NOMO-1 (cell line): ENCODE measurements at regions not wholly inside any gene's neighbourhood (a gene's known extent, or its start where the extent isn't known, plus 50 kb on each side); places are given as distances from the start of the nearest gene placed in this dataset.

ENCODE experiments used
- DNase-seq, 2 experiments: peaks; one replicate each; lab custom pipeline; 2025; ENCODE audit not compliant: unreplicated experiment in 2 of 2; lab: John Stamatoyannopoulos, UW

DNA sequence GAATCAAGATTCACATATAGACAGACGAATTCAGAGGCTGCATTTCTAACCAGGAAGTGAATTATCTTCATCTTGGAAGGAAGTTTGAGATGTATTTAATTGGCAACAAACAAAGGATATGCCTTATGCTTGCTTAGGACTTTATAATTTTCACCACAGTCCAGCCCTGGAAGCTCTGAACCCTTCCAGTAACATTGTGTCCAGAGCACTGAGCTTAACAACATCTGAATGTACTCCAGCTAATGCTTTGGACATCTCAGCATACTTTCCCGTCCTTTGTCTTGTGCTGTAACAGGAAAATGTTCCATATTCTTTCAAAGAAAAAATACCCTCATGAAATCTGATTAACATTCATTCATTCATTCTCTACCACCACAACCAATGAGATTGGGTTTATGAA lies 136.3 kb upstream of the SPATS2L start:
- DNase-seq: no peak

DNA sequence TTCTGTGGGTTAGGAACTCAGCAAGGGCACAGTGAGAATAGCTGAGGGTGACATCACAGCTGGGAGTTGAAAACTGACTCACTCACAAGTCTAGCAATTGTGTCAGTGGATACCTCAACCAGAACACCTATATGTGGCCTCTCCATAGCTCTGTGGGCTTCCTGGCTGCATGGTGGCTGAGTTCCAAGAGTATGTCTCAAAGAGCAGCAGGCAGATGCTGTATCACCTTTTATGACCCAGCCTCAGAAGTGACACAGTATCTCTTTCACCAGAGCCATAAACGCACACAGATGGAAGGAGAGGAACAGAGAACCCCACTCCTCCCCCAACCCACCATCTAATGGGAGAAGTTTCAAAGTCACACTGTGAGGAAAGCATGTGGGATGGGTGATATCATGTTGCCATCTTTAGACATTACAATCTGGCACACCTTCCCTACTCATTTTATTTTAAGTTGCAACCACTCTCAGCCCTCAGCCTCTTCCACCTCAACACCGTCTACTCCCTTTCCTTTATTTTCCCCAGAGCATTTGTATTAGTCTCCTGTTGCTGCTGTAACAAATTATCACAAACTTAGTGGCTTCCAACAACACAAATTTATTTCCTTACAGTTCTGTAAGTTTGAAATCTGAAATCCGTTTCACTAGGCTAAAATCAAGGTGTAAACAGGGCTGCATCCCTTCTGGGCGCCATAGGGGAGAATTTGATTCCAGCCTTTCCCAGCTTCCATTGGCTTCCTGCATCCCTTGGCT lies 134.6 kb upstream of the SPATS2L start:
- DNase-seq: no peak

DNA sequence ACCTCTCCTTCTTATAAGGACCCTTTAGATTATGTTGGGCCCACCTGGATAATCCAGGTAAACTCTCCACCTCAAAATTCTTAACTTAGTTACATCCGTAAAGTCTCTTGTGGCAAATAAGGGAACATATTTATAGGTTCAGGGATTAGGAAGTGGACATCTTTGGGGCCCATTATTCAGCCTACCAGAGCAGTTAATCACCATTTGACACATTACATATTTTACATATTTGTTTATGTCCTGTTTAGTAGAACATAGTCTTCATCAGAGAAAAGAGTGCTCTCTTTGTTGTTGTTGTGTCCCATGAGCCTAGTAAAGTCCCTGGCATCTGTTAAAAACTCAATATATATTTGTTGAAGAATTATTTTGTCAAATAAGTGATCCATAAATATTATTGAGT lies 134.0 kb upstream of the SPATS2L start:
- DNase-seq: no peak

DNA sequence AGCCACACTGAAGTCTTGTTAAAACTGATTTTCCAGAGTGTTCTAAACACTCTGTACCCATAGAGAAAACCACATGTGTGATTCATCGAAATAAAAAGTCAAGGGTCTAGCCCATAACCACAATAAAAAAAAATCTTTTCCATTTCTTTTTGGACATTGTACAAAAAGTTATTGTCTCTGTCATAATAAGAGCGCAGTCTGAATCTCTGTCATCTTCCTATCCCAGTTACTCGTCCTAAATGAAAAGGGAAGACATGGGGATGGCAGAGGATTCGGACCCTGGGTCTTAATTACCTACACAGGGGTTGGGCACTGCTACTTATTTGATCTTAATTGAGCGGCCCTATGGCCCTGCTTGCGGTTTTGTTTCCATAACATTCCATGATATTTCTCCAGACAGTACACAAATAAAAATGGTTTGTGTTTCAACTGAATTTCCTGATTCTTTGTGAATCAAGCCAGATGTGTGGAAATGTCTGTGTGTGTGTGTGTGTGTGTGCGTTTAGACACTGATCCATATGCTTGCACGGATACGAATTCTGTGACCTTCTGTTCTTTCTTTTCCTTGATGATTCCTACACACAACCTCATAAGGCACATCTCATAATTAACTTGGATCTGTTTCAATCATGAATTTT lies 133.4 kb upstream of the SPATS2L start:
- no peak for DNase-seq

DNA sequence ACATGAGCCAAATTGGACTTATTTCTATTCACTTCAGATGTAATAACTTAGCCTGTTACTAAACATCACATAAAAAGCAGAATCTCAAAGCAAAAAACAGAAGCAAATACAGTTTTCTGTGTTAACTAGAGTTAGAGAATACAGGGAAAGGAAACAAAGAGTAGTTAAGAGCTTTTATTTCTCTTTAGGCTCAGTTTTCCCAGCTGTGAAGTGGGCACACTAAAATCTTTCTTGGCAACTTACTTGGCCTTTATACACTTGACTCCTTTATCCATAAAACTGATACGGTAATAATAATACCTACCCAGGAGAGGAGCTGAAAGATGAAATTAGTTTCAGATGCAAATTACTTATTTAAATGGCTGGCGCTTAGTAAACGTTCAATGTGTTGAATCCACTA lies 132.8 kb upstream of the SPATS2L start:
- DNase-seq: no peak

DNA sequence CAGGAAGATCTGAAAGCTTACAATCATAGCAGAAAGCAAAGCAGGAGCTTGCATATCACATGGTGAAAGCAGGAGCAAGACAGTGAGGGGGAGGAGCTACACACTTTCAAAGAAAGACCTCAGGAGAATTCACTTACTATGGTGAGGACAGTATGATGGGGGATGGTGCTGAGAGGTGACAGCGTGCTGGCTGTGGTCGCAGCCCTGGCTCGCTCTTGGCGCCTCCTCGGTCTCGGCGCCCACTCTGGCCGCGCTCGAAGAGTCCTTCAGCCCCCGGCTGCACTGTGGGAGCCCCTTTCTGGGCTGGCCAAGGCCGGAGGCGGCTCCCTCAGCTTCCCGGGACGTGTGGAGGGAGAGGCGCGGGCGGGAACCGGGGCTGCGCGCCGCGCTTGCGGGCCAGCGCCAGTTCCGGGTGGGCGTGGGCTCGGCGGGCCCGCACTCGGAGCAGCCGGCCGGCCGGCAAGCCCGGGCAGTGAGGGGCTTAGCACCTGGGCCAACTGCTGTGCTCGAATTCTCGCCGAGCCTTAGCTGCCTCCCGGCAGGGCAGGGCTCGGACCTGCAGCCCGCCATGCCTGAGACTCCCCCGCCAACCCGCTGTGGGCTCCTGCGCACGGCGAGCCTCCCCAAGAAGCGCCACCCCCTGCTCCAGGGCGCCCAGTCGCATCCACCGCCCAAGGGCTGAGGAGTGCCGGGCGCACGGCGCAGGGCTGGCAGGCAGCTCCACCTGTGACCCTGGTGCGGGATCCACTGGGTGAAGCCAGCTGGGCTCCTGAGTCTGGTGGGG lies 131.9 kb upstream of the SPATS2L start:
- no peak for DNase-seq

DNA sequence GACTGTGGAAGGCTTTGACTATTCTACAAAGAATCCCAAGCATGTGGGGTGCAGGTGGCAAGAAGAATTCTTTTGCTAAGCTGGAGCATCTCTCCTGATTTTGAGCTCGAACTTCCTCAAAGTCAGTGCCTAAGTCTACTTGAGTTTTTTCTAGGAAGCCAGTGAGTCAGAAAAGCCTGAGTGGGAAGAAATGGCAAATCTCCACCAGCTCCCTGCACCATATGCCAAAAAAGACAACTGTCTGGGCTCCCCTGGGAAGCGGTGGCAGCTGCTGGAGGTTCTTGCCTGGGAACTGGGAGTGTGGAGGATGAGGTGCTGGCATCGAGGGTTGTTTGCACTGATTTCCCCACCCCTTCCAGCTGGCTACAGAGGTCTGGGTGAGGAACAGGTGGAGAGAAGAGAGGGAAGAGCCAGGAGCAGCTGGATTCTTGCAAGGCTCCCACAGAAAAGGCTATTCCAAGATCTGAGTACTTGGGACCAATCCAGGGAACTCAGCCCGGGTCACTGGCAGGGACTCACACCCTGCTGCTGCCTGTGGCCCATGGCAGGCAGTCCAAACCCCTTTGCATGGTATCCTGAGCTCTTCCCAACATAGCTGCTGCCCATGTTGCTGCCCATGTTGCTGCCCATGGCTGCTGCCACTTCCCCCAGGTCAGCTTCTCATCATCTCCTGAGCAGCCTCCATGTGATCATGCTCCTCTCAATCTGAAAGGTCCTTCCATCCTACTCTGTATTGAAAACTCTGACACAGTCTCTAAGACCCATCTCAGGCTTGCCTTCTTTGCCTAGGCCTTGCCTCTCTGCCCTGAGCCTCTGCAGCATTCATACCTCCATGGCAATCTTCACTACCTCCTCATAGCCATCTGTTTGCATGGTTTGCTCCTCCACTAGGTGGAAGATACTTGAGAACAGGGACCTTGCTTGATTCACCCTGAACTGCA lies 128.3 kb upstream of the SPATS2L start:
- no peak for DNase-seq

DNA sequence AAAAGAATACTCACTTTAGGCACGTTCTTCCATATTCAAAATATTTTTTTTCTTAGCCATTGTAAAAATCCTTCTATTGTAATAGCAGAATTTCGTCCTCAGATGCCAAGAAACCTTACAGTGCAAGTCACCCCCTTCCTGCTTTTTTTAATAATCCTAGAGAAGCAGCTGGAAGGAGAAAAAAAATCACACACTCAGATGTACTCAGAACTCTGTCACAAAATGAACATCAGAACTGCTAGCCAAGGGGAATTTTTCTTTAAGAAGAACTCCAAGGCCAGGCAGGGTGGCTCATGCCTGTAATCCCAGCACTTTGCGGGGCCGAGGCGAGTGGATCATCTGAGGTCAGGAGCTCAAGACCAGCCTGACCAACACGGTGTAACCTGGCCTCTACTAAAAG lies 127.3 kb upstream of the SPATS2L start:
- DNase-seq: no peak

DNA sequence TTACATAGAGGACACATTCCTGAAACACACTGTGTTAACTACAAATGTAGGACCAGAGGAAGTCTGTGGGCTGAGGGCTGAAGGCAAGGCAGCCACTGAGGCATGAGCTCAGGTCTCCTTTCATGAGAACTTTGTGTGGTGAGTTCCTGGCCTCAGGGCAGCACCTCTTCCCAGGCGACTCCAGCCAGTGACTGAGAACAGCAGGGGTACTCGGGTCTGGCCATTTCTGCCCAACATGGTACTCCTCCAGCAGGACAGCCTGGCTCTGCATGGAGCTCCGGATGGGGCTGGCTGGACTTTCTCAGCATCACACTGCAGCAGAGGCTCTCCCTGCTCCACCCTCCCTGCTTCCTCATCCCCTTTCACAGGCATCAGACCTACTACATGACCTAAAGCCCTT lies 125.5 kb upstream of the SPATS2L start:
- DNase-seq: no peak

DNA sequence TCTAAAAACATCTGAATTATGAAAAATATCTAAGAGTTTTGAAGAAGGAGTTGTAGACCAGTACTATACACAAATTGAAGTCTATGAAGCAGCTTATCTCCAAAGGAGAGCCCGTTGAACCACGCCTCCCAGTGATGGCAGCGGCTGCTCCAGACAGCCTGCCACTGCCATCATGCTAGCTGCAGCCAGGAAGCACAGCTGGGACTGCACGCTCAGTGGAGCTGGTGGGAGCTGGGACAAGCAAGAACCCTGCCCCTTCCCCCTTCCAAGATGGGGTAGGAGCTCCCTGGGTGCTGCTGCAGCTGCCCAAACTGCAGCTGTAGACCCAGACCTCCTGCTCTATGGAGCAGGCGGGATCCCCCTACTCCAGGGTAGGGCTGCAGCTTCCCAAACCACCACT lies 124.7 kb upstream of the SPATS2L start:
- no peak for DNase-seq

DNA sequence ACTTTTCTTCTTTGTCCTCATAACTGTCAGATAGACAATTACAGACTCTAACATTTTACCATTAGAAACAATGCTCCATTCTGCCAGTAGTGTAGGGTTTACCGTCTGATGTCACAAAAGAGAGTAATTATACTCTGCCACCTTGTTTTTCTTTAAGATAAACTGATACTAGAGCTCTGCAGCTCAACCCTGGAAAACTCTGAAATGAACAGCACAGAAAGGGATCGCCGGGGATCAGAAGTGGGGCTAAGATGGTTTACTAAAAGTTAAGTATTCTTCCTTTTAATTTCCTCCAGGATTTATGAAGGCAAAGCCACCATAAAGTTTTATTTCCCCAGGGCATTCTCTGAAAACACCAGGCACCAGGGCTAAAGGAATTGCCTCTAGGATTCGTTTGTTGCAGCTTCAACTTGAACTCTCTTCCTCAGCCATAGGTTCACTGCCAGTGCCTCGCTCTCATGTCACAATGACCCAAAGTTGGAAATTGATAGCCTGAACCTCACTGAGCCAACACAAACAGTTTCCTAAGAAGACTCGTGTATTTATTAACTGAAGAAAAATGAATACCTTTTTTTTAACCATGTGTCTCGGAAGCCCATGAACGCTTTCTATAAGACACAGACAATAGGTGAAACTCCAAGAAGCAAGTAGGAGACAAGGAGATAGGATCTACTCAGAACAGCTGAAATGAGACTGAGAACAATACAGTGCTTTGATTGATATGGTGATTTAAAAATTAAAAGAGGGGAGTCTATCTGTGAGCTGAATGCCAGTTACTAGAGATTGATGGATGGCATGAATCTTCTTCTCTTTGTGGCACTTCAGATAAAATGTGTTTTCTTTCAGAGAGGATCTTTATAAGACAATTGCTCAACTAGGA lies 121.5 kb upstream of the SPATS2L start:
- no peak for DNase-seq

DNA sequence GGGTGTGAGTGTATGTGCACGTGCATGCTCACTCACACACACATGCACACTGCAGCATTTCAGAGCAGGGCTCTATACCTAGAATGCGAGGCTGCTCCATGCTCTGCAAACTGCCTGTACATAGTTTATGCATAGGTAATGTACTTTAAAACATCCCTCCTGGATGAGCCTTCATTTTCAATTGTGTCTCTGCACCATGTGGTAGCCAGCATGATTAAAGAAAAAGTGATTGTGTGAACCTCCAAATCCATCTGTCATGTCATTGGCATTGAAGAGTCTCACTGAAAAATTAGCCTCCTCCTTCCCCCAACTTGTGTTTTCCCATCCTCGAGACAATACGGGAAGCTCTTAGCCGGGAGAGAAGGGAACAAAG lies 120.9 kb upstream of the SPATS2L start:
- DNase-seq: no peak

DNA sequence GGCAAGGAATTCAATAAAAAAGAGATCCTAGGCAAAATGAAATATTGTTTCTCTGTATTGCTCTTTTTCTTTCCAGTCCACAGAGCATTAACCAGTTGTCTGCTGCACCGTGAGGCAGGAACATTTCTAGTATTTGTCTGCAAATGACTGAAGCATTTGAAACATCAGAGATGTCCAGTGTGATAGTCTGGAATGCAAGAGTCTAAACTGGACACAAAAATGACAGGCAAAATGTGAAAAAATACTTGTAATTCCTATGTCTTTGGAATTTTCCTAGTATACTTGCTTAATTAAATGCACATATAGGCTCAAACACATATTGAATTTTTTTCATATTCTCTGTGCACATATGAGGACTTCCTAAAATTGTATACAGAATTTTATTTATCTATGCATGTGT lies 120.5 kb upstream of the SPATS2L start:
- no peak for DNase-seq

DNA sequence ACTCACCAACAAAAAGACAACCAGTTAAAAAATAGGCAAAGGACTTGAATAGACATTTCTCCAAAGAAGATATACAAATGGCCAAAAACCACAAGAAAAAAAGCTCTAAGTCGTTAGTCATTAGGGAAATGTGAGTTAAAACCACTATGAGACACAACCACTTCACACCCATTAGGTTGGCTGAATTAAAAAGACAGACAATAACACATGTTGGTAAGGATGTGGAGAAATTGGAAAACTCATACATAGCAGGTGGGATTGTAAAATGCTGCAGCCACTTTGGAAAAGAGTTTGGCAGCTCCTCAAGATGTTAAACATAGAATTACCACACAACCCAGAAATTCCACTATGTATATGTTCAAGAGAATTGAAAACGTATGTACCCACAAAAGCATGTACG lies 117.6 kb upstream of the SPATS2L start:
- no peak for DNase-seq

DNA sequence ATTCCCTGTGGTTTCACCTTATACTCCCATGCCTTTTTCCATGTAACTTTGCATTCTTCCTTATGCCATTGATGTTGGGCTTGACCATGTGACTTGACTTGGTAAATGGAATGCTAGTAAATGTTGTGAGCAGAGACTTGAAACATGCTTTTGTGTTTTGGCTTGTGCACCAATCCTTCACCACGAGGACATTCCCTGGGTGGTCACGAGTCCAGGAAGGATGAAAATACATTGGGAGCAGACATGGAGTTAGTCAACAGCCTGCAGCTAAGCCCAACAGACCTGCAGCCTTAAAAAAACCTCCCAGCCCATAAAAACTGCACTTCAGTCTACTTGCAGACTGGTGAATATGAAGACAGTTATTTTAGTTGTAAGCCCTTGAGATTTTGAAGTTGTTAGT lies 116.5 kb upstream of the SPATS2L start:
- DNase-seq: no peak

DNA sequence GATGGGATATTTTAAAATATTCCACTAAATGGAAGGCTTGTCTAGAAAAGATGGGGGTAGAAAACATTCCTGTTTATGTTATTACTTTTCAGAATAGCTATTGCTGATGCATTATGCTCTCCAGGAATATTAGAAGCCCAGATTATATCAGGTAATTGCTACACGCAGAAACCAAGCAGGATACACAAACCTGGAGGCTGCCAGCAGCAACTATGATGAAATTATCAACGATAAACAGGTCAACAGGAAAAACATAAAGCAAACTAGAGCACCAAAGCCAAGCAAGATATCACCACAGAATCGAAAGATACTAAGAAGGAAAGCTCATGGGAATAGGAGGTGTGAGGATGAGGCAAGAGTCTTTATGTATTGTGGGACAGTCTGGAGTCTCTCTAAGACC lies 113.2 kb upstream of the SPATS2L start:
- DNase-seq: no peak

DNA sequence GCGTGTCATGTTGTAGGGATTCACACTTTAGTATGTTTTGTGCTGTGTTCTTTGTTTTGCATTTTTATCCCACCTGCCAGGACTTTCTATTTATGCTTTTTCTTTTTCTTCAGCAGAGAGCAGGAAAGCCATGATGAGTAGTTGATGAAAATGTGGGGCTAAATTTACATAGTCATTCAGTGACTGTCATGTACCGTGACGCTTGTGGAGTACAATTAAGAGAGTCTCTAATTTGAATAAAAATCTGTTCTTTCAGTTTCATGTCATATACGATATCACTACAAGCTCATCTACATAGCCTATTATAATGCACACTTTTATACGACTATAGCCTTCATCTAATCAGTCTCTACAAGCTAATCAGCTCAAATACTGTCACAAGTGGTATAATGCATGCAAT lies 112.7 kb upstream of the SPATS2L start:
- no peak for DNase-seq

DNA sequence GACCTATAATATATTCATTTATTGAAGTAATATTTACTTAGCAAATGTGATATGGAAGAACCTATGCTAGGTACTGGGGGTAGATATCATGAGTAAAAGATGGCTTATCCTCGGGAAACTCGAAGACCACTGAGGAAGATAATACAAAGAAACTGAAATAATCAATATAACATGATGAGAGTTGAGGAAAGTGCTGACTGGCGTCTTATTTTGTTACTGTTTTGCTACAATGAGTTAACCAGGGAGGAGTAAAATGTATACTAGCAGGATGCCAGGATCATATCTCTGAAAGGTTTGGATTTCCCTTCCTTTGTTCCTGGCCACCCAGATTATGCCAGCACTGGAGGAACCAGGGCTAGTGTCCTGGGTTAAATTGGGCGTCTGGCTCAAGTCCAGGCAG lies 111.7 kb upstream of the SPATS2L start:
- no peak for DNase-seq

DNA sequence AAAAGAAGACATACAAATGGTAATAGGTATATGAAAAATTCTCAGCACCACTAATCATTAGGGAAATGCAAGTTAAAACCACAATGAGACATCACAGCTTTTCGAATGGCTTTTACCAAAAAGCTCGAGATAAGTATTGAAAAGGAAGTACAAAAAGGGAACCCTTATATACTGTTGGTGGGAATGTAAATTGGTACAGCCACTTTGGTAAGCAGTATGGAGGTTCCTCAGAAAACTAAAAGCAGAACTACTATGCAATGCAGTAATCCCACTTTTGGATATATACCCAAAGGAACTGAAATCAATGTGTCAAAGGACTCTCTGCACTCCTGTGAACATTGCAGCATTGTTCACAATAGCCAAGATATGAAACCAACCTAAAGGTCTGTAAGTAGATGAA lies 107.5 kb upstream of the SPATS2L start:
- peak; percentile 62 to 94 for DNase-seq
